ENCODE measurements at regions not wholly inside any gene's neighbourhood (a gene's known extent, or its start where the extent isn't known, plus 50 kb on each side); places are given as distances from the start of the nearest gene placed in this dataset.

DNA sequence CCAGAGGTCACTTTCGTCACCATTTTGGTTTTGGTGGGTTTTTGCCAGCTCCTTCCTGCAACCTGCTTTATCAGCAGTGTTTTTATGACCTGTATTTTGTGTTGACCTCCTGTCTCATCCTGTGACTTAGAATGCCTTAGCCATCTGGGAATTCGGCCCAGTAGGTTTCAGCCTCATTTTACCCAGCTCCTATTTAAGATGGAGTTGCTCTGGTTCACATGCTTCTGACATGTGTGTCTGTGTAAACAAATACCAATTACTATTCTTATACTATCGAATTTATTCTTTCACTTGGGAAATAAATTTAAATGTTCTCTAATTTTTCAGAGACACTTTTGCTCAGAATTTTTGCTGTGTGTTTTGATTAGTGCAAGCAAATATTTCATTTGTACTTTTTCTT is 1370.3 kb upstream of the MIR17HG start (continued):
- TF ChIP-seq, protein P1, sequence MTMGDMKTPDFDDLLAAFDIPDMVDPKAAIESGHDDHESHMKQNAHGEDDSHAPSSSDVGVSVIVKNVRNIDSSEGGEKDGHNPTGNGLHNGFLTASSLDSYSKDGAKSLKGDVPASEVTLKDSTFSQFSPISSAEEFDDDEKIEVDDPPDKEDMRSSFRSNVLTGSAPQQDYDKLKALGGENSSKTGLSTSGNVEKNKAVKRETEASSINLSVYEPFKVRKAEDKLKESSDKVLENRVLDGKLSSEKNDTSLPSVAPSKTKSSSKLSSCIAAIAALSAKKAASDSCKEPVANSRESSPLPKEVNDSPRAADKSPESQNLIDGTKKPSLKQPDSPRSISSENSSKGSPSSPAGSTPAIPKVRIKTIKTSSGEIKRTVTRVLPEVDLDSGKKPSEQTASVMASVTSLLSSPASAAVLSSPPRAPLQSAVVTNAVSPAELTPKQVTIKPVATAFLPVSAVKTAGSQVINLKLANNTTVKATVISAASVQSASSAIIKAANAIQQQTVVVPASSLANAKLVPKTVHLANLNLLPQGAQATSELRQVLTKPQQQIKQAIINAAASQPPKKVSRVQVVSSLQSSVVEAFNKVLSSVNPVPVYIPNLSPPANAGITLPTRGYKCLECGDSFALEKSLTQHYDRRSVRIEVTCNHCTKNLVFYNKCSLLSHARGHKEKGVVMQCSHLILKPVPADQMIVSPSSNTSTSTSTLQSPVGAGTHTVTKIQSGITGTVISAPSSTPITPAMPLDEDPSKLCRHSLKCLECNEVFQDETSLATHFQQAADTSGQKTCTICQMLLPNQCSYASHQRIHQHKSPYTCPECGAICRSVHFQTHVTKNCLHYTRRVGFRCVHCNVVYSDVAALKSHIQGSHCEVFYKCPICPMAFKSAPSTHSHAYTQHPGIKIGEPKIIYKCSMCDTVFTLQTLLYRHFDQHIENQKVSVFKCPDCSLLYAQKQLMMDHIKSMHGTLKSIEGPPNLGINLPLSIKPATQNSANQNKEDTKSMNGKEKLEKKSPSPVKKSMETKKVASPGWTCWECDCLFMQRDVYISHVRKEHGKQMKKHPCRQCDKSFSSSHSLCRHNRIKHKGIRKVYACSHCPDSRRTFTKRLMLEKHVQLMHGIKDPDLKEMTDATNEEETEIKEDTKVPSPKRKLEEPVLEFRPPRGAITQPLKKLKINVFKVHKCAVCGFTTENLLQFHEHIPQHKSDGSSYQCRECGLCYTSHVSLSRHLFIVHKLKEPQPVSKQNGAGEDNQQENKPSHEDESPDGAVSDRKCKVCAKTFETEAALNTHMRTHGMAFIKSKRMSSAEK (CRISPR knock-in tag; IDR thresholded peaks at IDR 0.05; ENCODE audit: borderline replicate concordance), result no peak
- TF ChIP-seq ESRRA (CRISPR knock-in tag; IDR thresholded peaks at IDR 0.05; ENCODE audit: borderline replicate concordance) (no peak), EMX1 (CRISPR knock-in tag; IDR thresholded peaks at IDR 0.05) (no peak), OVOL2 (CRISPR knock-in tag; IDR thresholded peaks at IDR 0.05; ENCODE audit: borderline replicate concordance) (no peak), CREB1 (CRISPR knock-in tag; IDR thresholded peaks at IDR 0.05) (no peak), KAT7 (CRISPR knock-in tag; IDR thresholded peaks at IDR 0.05; ENCODE audit: borderline replicate concordance) (no peak), NFE2L1 (CRISPR knock-in tag; IDR thresholded peaks at IDR 0.05) (no peak), NR1H2 (CRISPR knock-in tag; IDR thresholded peaks at IDR 0.05) (no peak), TP53 (CRISPR knock-in tag; IDR thresholded peaks at IDR 0.05) (no peak), NFATC4 (CRISPR knock-in tag; IDR thresholded peaks at IDR 0.05) (no peak), TEAD1 (CRISPR knock-in tag; IDR thresholded peaks at IDR 0.05) (no peak), FOXJ3 (CRISPR knock-in tag; IDR thresholded peaks at IDR 0.05; ENCODE audit: borderline replicate concordance) (no peak), NR2C2 (CRISPR knock-in tag; IDR thresholded peaks at IDR 0.05) (no peak), ZBTB21 (CRISPR knock-in tag; IDR thresholded peaks at IDR 0.05; ENCODE audit: borderline replicate concordance) (no peak)
- TF ChIP-seq, protein P2, sequence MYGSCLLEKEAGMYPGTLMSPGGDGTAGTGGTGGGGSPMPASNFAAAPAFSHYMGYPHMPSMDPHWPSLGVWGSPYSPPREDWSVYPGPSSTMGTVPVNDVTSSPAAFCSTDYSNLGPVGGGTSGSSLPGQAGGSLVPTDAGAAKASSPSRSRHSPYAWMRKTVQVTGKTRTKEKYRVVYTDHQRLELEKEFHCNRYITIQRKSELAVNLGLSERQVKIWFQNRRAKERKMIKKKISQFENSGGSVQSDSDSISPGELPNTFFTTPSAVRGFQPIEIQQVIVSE (CRISPR knock-in tag; IDR thresholded peaks at IDR 0.05; ENCODE audit: borderline replicate concordance), result no peak

DNA sequence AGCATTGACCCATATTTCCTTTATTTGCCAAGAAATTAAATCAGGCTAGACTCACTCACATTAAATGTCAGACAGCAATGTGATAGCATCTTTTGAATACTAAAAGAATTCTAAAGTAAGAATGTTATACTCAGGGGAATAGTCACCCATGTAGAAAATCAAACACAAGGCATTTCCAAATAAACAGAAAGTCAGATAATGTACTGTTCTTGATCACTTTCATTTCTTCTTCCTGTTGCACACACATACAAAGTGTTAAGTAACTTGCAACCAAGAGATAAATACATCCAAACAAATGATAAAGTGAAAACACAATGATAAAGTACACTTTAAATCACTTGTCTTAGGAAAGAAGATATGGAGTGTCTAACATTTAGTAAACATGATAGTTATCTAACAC is 1366.6 kb upstream of the MIR17HG start:
- no peaks in the 10 kb centered on the region for H3K9me3 Mint-ChIP-seq
- ChIA-PET POLR2A (no interaction called here), CTCF (no interaction called here)
- H3K4me1 Mint-ChIP-seq, result peaks cover 23% of the 10 kb centered on the region
- ATAC-seq (no peak), DNase-seq (ENCODE audit: low spot score) (no peak)
- no peaks in the 10 kb centered on the region for H3K27me3 Mint-ChIP-seq (ENCODE audit: low read depth)
- TF ChIP-seq ELF4 (CRISPR knock-in tag; IDR thresholded peaks at IDR 0.05; ENCODE audit: low read depth), result no peak
- no peak for TF ChIP-seq JUN (CRISPR knock-in tag; IDR thresholded peaks at IDR 0.05)
- no peak for TF ChIP-seq SOX15 (CRISPR knock-in tag; IDR thresholded peaks at IDR 0.05)
- no peak for TF ChIP-seq OVOL2 (CRISPR knock-in tag; IDR thresholded peaks at IDR 0.05; ENCODE audit: borderline replicate concordance)
- TF ChIP-seq, protein P1 (CRISPR knock-in tag; IDR thresholded peaks at IDR 0.05; ENCODE audit: borderline replicate concordance), result no peak
- TF ChIP-seq TEAD1 (CRISPR knock-in tag; IDR thresholded peaks at IDR 0.05), result no peak
- no peak for TF ChIP-seq NR1H2 (CRISPR knock-in tag; IDR thresholded peaks at IDR 0.05)
- no peak for TF ChIP-seq ESRRA (CRISPR knock-in tag; IDR thresholded peaks at IDR 0.05; ENCODE audit: borderline replicate concordance)
- TF ChIP-seq NFE2L1 (CRISPR knock-in tag; IDR thresholded peaks at IDR 0.05), result no peak
- no peak for TF ChIP-seq PRRX2 (CRISPR knock-in tag; IDR thresholded peaks at IDR 0.05)
- TF ChIP-seq ETV6 (CRISPR knock-in tag; IDR thresholded peaks at IDR 0.05), result no peak
- no peak for TF ChIP-seq ZNF671 (CRISPR knock-in tag; IDR thresholded peaks at IDR 0.05)
- TF ChIP-seq, protein P3, sequence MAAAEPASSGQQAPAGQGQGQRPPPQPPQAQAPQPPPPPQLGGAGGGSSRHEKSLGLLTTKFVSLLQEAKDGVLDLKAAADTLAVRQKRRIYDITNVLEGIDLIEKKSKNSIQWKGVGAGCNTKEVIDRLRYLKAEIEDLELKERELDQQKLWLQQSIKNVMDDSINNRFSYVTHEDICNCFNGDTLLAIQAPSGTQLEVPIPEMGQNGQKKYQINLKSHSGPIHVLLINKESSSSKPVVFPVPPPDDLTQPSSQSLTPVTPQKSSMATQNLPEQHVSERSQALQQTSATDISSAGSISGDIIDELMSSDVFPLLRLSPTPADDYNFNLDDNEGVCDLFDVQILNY (CRISPR knock-in tag; IDR thresholded peaks at IDR 0.05), result no peak
- TF ChIP-seq, protein P4, sequence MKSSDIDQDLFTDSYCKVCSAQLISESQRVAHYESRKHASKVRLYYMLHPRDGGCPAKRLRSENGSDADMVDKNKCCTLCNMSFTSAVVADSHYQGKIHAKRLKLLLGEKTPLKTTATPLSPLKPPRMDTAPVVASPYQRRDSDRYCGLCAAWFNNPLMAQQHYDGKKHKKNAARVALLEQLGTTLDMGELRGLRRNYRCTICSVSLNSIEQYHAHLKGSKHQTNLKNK (CRISPR knock-in tag; IDR thresholded peaks at IDR 0.05), result no peak
- TF ChIP-seq, protein P5, sequence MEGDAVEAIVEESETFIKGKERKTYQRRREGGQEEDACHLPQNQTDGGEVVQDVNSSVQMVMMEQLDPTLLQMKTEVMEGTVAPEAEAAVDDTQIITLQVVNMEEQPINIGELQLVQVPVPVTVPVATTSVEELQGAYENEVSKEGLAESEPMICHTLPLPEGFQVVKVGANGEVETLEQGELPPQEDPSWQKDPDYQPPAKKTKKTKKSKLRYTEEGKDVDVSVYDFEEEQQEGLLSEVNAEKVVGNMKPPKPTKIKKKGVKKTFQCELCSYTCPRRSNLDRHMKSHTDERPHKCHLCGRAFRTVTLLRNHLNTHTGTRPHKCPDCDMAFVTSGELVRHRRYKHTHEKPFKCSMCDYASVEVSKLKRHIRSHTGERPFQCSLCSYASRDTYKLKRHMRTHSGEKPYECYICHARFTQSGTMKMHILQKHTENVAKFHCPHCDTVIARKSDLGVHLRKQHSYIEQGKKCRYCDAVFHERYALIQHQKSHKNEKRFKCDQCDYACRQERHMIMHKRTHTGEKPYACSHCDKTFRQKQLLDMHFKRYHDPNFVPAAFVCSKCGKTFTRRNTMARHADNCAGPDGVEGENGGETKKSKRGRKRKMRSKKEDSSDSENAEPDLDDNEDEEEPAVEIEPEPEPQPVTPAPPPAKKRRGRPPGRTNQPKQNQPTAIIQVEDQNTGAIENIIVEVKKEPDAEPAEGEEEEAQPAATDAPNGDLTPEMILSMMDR (IDR thresholded peaks at IDR 0.05), result no peak
- H3K4me3 Mint-ChIP-seq, result no peak overlapping the region
- H3K27ac Mint-ChIP-seq, result no peak overlapping the region
- no peaks in the 10 kb centered on the region for H3K36me3 Mint-ChIP-seq
